Smooth muscle cell (in vitro differentiated cells): ENCODE measurements at regions not wholly inside any gene's neighbourhood (a gene's known extent, or its start where the extent isn't known, plus 50 kb on each side); places are given as distances from the start of the nearest gene placed in this dataset. TPM values are rescaled to one million over a fixed set of nuclear protein-coding genes. Genes with fewer than 3 reads are reported as not detected.

Experiments
- DNase-seq: peaks from one replicate; lab custom pipeline; 2025; ENCODE audit not compliant: unreplicated experiment; lab: John Stamatoyannopoulos, UW
- H2AFZ ChIP-seq: fragments of 200-600 bp; sonication (generic); 2 replicates; pipeline ENCODE4 v1.6.0; 2016; ENCODE audit warnings: antibody characterized with exemption, low read depth, mild to moderate bottlenecking
- H3F3A ChIP-seq: fragments of 200-600 bp; sonication (generic); 2 replicates; pipeline ENCODE4 v1.6.0; 2017; ENCODE audit warnings: antibody characterized with exemption, low read depth
- H3K27ac ChIP-seq: fragments of 200-600 bp; sonication (generic); 2 replicates; pipeline ENCODE4 v1.5.1; 2016; ENCODE audit warnings: low read depth, mild to moderate bottlenecking
- H3K27me3 ChIP-seq: fragments of 200-600 bp; sonication (generic); 2 replicates; pipeline ENCODE4 v1.6.1; 2016; ENCODE audit warnings: low read depth, mild to moderate bottlenecking
- H3K36me3 ChIP-seq: fragments of 200-600 bp; sonication (generic); 2 replicates; pipeline ENCODE4 v1.5.1; 2016; ENCODE audit warnings: low read depth
- H3K4me1 ChIP-seq: fragments of 200-600 bp; sonication (generic); 2 replicates; pipeline ENCODE4 v1.5.1; 2016; ENCODE audit warnings: low read depth
- H3K4me2 ChIP-seq: fragments of 200-600 bp; sonication (generic); 2 replicates; pipeline ENCODE4 v1.6.0; 2016; ENCODE audit warnings: mild to moderate bottlenecking
- H3K4me3 ChIP-seq: fragments of 200-600 bp; sonication (generic); 2 replicates; pipeline ENCODE4 v1.5.1; 2016; ENCODE audit warnings: mild to moderate bottlenecking
- H3K79me2 ChIP-seq: fragments of 200-600 bp; sonication (generic); 2 replicates; pipeline ENCODE4 v1.6.0; 2016; ENCODE audit warnings: low read depth, mild to moderate bottlenecking
- H3K9ac ChIP-seq: fragments of 200-600 bp; sonication (generic); 2 replicates; pipeline ENCODE4 v1.6.0; 2016; ENCODE audit warnings: low read depth
- H3K9me3 ChIP-seq: fragments of 200-600 bp; sonication (generic); replicated peaks from 2 replicates; pipeline ENCODE4 v1.5.1; 2016; ENCODE audit warnings: low read depth
- H4K20me1 ChIP-seq: fragments of 200-600 bp; sonication (generic); 2 replicates; pipeline ENCODE4 v1.6.0; 2016; ENCODE audit warnings: low read depth
- CTCF ChIP-seq: fragments of 200-600 bp; sonication (generic); IDR thresholded peaks from 2 replicates; pipeline ENCODE4 v1.5.1; 2017; ENCODE audit warnings: borderline replicate concordance, mild to moderate bottlenecking, antibody characterized with exemption; ENCODE audit not compliant: insufficient read depth, poor library complexity, severe bottlenecking
- whole genome bisulfite sequencing: methylation state at CpG from one replicate; pipeline ENCODE4 v1.1.7; 2016; ENCODE audit warnings: low lambda C conversion rate; 5-methylcytosine and 5-hydroxymethylcytosine counted together
- small RNA-seq: library from RNA; depleted of rRNA; stranded (forward); fragments of <200 nt; gene quantifications from one replicate; pipeline ENCODE3, GENCODE V24; 2014

GRCh38 chr18:76546088-76546435 lies 51.0 kb upstream of the ZNF516 start:
- no peak for DNase-seq
- Histone ChIP-seq H3K79me2 (no peaks in the 10 kb centered on the region), H3K9me3 (no peaks in the 10 kb centered on the region), H3K4me1 (peaks cover 8% of the 10 kb centered on the region), H3K4me3 (no peak overlapping the region), H3K9ac (no peak overlapping the region), H3F3A (no peaks in the 10 kb centered on the region), H3K4me2 (no peak overlapping the region), H3K36me3 (no peaks in the 10 kb centered on the region), H4K20me1 (no peaks in the 10 kb centered on the region), H2AFZ (no peak overlapping the region), H3K27ac (no peak overlapping the region), H3K27me3 (no peaks in the 10 kb centered on the region)
- TF ChIP-seq CTCF = no peak
- whole genome bisulfite sequencing = 40% methylated on average over 7 of the region's 7 CpGs

- Histone ChIP-seq H2AFZ (no peak overlapping the region), H3K79me2 (no peaks in the 10 kb centered on the region), H4K20me1 (no peaks in the 10 kb centered on the region), H3K27ac (no peak overlapping the region), H3K27me3 (no peaks in the 10 kb centered on the region), H3K4me1 (peaks cover 8% of the 10 kb centered on the region), H3K4me2 (no peak overlapping the region), H3K9me3 (no peaks in the 10 kb centered on the region), H3K4me3 (no peak overlapping the region), H3F3A (no peaks in the 10 kb centered on the region), H3K9ac (no peak overlapping the region), H3K36me3 (no peaks in the 10 kb centered on the region)
- WGBS = 84% methylated on average over 14 of the region's 14 CpGs
- no peak for TF ChIP-seq CTCF
- no peak for DNase-seq
Measured at GRCh38 chr18:76545433-76546087, 50.5 kb upstream of the ZNF516 start.

GRCh38 chr18:76544511-76545345 lies 49.7 kb upstream of the ZNF516 start:
- Histone ChIP-seq H3K79me2 (no peaks in the 10 kb centered on the region), H3F3A (no peaks in the 10 kb centered on the region), H3K27ac (no peak overlapping the region), H3K4me2 (no peak overlapping the region), H3K9me3 (no peaks in the 10 kb centered on the region), H2AFZ (no peak overlapping the region), H3K9ac (no peak overlapping the region), H3K4me1 (peaks cover 8% of the 10 kb centered on the region), H3K27me3 (no peaks in the 10 kb centered on the region), H3K4me3 (no peak overlapping the region), H3K36me3 (no peaks in the 10 kb centered on the region), H4K20me1 (no peaks in the 10 kb centered on the region)
- TF ChIP-seq CTCF = no peak
- 85% methylated on average over 10 of the region's 10 CpGs for WGBS
- no peak for DNase-seq

Small RNA genes in the stretch of these regions (small RNA-seq; reads per million reads assigned to genes)
- not detected for gene AC139085.1
